NCI-H146 treated with DMSO at 0.1 percent for 48 hours (cell line): ENCODE measurements at regions not wholly inside any gene's neighbourhood (a gene's known extent, or its start where the extent isn't known, plus 50 kb on each side); places are given as distances from the start of the nearest gene placed in this dataset.
"Not testable (repeated sequence)": the region's sequence is repeated elsewhere in the genome, so short reads cannot be mapped to it uniquely, and the experiment has no call there.

ENCODE experiments used
- DNase-seq: peaks from one replicate; lab custom pipeline; 2025; ENCODE audit not compliant: unreplicated experiment; lab: John Stamatoyannopoulos, UW

- no peak for DNase-seq
These were observed 1590.8 kb downstream of the GRIK2 start for GRCh38 chr6:102984357-102984756.

DNA sequence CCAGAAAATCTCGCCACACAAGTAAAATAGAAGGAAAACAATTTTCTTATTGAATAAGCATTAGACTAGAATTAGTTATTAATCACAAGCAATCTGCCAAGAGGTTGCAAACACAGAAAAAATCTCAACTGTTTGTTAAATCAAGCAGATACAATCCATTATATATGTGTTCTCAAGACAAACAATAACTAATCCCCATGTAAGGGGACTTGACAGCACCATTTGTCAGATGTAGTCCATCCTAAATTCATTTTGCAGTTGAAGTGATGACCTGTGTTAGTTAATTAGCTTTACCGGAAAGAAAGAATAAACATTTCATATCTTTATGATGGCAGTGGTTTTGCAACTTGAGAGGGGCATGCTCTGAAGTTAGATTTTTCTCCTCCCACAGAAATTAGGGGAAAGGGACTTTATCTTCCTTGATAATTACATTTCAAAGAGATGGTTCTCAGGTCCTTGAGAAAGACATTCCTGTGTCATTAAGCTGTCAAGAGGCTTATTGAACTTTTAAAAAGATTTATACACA is 1588.0 kb downstream of the GRIK2 start:
- no peak for DNase-seq

GRCh38 chr6:102980951-102981350 is 1587.4 kb downstream of the GRIK2 start:
- no peak for DNase-seq

DNA sequence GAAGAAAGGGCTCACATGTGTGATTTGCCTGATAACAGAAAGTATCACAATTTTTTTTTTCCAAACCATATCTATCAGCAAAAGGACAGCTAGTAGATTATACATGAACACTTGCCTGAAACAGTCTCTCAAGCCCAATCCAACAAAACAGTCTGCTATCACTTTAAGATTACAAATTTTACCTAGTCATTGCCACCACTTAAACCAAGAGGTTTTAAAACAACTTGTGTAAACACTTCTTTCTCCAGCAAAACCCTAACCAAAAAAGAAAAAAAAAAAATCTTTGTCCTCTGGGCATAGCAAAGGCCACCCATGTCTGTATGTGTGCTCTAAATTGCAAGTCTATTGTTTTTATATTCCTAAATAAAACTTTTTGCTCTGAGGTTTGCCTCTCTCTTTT is 1568.4 kb downstream of the GRIK2 start:
- no peak for DNase-seq

DNA sequence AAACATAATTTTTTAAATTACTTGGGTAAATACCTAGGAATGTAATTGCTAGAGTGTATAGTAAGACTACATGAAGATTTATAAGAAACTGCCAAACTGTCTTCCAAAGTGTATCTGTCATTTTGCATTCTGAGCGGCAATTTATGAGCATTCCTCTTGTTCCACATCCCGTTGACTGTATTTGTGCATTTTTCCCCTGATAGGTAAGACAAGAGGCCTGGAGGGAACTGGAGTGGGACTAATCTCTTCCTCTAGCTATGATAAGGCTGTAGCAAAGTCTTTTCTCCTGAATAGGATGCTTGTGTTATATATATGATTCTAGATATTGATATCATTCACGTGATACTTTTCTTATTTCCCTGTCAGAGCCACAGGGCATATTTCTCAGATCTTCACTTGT is 1557.5 kb downstream of the GRIK2 start:
- no peak for DNase-seq

GRCh38 chr6:102944475-102944874 is 1551.0 kb downstream of the GRIK2 start:
- no peak for DNase-seq

- no peak for DNase-seq
These were observed 1548.7 kb downstream of the GRIK2 start for GRCh38 chr6:102942206-102942605.

- DNase-seq, result no peak
These were observed 1543.5 kb downstream of the GRIK2 start for GRCh38 chr6:102936959-102937358.

- no peak for DNase-seq
These were observed 1534.6 kb downstream of the GRIK2 start for GRCh38 chr6:102928109-102928508.

DNA sequence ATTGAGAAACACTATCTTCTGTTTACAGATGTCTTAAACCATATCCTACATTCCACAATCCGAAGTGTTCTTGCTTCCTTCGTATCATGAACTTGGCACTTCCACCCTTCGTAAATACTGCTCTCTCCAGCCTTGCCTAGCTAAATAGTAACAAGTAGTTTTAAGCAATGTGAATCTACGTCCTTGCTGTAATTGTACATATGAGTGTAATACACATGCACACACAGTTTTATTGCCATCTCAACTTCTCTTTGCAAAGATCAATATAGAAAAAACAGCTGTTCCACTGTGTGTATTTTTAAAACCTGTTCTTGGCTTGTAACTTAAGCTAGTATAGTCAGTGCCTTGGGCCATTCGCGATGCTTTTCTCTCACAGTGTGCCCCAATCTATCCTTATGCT is 1524.7 kb downstream of the GRIK2 start:
- no peak for DNase-seq

DNA sequence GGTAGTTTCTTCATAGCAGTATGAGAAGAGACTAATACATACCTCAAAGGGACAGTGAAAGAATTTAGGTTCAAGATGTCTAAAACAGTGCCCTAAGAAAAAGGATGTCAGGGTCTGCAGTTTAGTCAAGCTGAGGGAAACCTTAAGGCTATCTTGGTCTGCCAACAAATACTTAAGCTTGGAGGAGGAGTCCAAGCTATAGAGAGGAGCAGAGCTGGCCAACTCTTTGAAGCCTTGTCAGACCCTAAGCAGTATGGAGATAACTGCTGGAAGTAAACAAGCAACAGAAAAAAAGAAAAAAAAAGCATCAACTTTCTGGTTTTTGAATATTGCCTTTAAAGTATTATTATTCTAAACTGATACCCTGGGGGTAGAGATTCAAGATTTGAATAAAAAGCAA is 1518.1 kb downstream of the GRIK2 start:
- DNase-seq, result no peak

GRCh38 chr6:102910701-102911139 is 1517.2 kb downstream of the GRIK2 start:
- not testable (repeated sequence) for DNase-seq

- DNase-seq, result no peak
These were observed 1513.7 kb downstream of the GRIK2 start for GRCh38 chr6:102907181-102907580.

DNA sequence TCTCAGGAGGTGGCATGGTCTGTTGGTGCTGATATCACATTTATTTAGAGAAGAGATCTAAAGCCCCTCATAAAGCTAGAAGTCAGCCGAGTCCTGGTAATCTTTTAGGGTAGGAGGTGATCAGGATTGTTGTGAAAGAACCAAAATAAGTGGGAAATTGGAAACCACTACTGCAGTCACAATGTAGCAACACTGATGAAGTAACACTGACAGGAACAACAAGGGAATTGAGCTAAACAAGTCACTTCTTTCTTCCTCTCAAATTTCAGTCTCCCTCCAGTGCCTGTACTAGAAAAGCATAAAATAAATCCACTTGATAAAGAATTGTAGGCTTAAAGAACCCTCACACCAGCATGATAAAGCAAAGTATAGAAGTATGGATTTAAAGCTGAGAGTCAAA is 1509.0 kb downstream of the GRIK2 start:
- DNase-seq, result no peak

DNA sequence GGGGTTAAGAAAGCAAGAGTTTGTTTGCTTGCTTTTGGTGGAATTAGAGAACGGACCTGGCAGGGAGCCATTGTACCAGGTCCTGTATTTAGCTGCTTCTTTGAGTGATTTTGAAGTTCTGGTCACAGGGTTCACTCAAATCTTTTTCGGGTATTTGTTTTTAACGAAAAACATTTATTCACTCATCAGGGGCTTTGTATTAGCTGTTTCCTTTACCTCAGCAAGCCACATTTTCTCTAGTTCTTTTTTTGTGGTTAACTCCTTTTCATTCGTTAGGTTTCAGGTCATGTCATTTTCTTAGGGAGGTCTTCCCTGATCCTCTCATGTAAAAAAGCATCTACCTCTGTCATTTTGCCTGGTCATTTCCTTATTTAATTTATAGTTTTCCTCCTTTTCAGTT is 1502.2 kb downstream of the GRIK2 start:
- no peak for DNase-seq

DNA sequence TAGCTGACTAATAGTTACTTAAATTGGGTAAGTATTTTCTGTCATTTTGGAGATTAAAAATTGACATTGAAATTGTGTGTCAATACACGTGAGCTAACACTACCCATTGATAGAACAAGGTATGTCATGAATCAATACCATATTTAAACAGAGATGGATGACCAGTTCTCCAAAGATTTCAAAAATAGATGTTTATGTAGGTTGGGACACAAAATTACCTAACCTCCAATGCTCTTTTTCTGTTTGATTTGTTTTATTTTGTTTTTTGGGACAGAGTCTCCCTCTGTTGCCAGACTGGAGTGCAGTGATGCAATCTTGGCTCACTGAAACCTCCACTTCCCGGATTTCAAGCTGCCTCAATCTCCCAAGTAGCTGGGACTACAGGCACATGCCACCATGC is 1491.7 kb downstream of the GRIK2 start:
- DNase-seq, result no peak

DNA sequence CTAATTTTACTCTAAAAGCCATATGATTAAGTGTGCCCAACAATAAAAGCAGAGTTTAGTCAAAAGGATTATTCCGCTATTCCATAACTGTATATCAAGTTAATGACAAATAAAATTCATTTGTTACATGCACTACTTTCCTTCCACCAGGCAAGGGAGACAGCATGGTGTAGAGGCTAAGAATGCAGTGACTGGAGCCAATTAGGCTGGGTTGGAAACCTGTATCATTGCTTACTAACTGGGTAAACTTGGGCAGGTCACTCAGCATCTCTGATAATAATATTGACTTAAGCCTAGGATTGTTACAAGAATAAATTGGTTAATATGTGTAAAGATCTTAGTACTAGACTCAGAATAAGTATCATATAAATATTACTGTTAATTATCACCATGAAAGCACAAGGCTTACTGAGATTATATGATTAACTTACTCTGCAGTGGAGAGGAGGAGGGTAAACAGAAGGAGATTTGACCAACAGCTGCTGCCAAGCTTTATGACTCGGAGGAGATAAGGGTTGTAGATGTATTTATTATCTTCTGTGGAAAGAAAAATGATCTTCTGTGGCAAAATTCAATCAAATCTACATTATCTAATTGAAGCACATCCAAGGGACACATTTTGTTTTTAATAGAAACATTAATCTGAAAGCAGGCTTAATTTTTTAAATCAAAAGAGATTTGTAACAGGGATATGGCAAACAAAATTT is 1459.9 kb downstream of the GRIK2 start:
- no peak for DNase-seq

- DNase-seq, result no peak
These were observed 1455.3 kb downstream of the GRIK2 start for GRCh38 chr6:102848796-102849195.

DNA sequence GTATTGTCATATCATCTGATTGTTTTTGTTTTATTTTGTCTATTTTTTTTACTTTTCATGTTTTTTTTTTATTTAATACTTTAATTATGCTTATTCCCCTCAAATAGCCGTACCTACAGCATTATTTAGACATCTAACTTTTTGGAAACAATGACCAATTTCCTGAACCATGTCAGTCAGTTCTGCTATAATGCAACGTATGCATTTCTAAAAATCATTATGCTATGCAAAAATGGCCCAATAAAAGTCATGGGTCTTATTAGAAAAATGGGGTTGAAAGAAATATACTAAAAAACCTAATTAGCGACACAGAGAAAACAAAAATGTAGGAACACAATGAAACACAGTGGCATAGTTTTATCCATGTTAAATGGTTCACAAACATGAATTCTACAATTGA is 1454.7 kb downstream of the GRIK2 start:
- DNase-seq, result no peak

GRCh38 chr6:102841060-102841459 is 1447.6 kb downstream of the GRIK2 start:
- DNase-seq, result no peak

GRCh38 chr6:102832021-102832420 is 1438.5 kb downstream of the GRIK2 start:
- no peak for DNase-seq

DNA sequence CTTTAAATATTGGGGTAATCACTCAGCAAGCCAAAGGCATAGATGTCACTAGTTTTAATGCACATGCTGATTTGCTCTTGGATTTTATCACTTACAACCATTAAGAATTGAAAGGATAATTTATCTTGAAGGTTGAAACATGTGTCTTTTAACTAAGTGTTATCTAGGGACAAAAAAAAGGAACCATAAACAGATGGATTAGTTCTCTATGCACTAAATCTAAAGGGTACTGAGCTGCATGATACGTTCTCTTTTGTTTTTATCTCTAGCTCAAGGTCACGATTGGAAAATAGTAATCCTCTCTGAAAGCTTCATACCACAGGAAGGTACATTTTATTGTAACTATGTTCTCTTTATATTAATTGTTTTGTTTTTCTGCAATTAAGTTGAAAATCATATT is 1426.6 kb downstream of the GRIK2 start:
- no peak for DNase-seq

GRCh38 chr6:102815207-102815606 is 1421.7 kb downstream of the GRIK2 start:
- no peak for DNase-seq
